ENCODE measurements at regions not wholly inside any gene's neighbourhood (a gene's known extent, or its start where the extent isn't known, plus 50 kb on each side); places are given as distances from the start of the nearest gene placed in this dataset.

- no peak for DNase-seq (ENCODE audit: low read depth, low spot score)
These were observed 145.9 kb downstream of the CARTPT start for GRCh38 chr5:71864730-71865601.

- DNase-seq (ENCODE audit: low read depth, low spot score) = no peak
These were observed 146.7 kb downstream of the CARTPT start for GRCh38 chr5:71865665-71866320.

GRCh38 chr5:71872311-71872864 lies 153.3 kb downstream of the CARTPT start:
- DNase-seq (ENCODE audit: low read depth, low spot score) = no peak

- DNase-seq (ENCODE audit: low read depth, low spot score) = no peak
These were observed 154.1 kb downstream of the CARTPT start for GRCh38 chr5:71873191-71873591.

- no peak for DNase-seq (ENCODE audit: low read depth, low spot score)
These were observed 155.4 kb downstream of the CARTPT start for GRCh38 chr5:71874521-71874920.

GRCh38 chr5:71877511-71877910 lies 158.4 kb downstream of the CARTPT start:
- DNase-seq (ENCODE audit: low read depth, low spot score) = no peak

- DNase-seq (ENCODE audit: low read depth, low spot score) = no peak
These were observed 161.5 kb downstream of the CARTPT start for GRCh38 chr5:71880536-71880935.

GRCh38 chr5:71882826-71883741 lies 164.0 kb downstream of the CARTPT start:
- DNase-seq (ENCODE audit: low read depth, low spot score) = no peak

GRCh38 chr5:71883742-71884103 lies 164.6 kb downstream of the CARTPT start:
- DNase-seq (ENCODE audit: low read depth, low spot score) = no peak

GRCh38 chr5:71884926-71885325 lies 165.9 kb downstream of the CARTPT start:
- DNase-seq (ENCODE audit: low read depth, low spot score) = no peak

- no peak for DNase-seq (ENCODE audit: low read depth, low spot score)
These were observed 167.3 kb downstream of the CARTPT start for GRCh38 chr5:71886406-71886805.

GRCh38 chr5:71887680-71888079 lies 168.6 kb downstream of the CARTPT start:
- peak; percentile 40 for DNase-seq (ENCODE audit: low read depth, low spot score)

- DNase-seq (ENCODE audit: low read depth, low spot score) = no peak
These were observed 172.3 kb downstream of the CARTPT start for GRCh38 chr5:71891406-71891805.

GRCh38 chr5:71891856-71892255 lies 172.8 kb downstream of the CARTPT start:
- DNase-seq (ENCODE audit: low read depth, low spot score) = no peak

GRCh38 chr5:71892641-71893365 lies 173.7 kb downstream of the CARTPT start:
- DNase-seq (ENCODE audit: low read depth, low spot score) = no peak

- DNase-seq (ENCODE audit: low read depth, low spot score) = no peak
These were observed 174.4 kb downstream of the CARTPT start for GRCh38 chr5:71893451-71893850.

GRCh38 chr5:71894091-71894490 lies 175.0 kb downstream of the CARTPT start:
- DNase-seq (ENCODE audit: low read depth, low spot score) = no peak

GRCh38 chr5:71895546-71895945 lies 176.5 kb downstream of the CARTPT start:
- DNase-seq (ENCODE audit: low read depth, low spot score) = no peak

GRCh38 chr5:71899865-71900342 lies 180.8 kb downstream of the CARTPT start:
- DNase-seq (ENCODE audit: low read depth, low spot score) = no peak

GRCh38 chr5:71903808-71904207 lies 184.7 kb downstream of the CARTPT start:
- no peak for DNase-seq (ENCODE audit: low read depth, low spot score)

- no peak for DNase-seq (ENCODE audit: low read depth, low spot score)
These were observed 185.8 kb downstream of the CARTPT start for GRCh38 chr5:71904852-71905251.
